ENCODE measurements at regions not wholly inside any gene's neighbourhood (a gene's known extent, or its start where the extent isn't known, plus 50 kb on each side); places are given as distances from the start of the nearest gene placed in this dataset.

GRCh38 chr10:112087953-112088456 lies 95.6 kb downstream of the GPAM start:
- no peak for DNase-seq

DNA sequence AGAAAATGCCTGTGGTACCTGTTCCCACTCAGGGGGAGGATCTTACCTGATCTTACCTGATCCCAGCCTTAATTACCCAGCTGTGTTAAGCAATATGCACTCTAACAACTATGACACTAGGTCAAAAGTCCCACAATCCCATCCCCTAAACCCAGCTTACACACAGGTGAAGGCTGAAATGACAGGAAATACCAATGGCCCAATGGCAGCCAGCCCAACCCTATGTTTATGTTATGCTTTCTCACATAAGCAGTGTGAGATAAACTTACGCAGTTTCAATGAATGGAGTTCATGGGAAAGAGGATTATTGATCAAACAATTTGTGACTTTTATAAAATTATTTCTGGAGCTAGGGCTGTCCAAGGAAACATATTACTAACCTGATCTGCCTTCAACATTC lies 91.9 kb downstream of the GPAM start:
- no peak for DNase-seq

DNA sequence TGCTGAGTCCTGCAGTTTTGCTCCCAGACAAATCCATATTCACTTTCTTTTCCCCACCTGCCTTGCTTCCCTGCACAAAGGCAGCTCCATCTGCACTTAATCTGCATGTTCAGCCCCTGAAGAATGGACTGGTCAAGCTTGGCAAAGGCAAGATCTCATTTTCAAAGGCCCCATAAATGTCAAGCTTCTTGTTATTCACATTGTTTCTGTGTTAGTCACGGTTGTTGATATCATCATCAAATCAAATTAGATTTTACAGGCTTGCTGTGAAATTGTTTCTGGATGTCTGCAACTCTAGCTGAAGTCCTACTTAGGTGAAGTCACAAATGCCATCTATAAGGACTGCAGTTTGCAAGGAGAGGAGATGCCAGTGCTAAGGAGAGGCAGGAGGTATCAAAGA lies 91.0 kb downstream of the GPAM start:
- no peak for DNase-seq

DNA sequence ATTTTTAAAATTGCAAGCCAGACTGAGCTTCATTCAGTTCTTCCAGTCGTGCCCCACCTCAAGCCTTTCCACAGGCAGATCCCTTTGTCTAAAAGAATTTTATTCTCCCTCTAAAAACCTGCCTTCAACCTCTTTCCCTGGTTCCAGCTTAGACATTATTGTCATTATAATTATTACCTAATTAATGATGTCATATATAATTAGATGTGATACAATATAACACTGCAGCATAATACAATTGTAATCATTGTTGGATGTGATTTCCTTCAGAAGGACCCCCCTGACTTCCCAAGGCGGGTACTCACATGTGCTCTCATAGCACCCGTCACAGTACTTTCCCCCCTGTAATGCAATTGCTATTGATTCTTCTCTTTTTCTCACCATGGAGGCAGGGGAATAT lies 88.6 kb downstream of the GPAM start:
- no peak for DNase-seq

- no peak for DNase-seq
Observed at GRCh38 chr10:112095731-112096130, 87.8 kb downstream of the GPAM start.

GRCh38 chr10:112098682-112099081 lies 84.9 kb downstream of the GPAM start:
- no peak for DNase-seq

Measured in NCI-H2081 (cell line).